GM12872 (cell line): ENCODE measurements at regions not wholly inside any gene's neighbourhood (a gene's known extent, or its start where the extent isn't known, plus 50 kb on each side); places are given as distances from the start of the nearest gene placed in this dataset.

ENCODE experiments used
- CTCF ChIP-seq: IDR thresholded peaks from 3 replicates; pipeline ENCODE4 v1.5.1; 2011; ENCODE audit warnings: low read depth, mild to moderate bottlenecking, low read length, moderate library complexity; ENCODE audit not compliant: insufficient read depth

- no peak for TF ChIP-seq CTCF
Measured at GRCh38 chr9:27634879-27635278, 61.6 kb upstream of the C9orf72 start.

GRCh38 chr9:27638716-27639115 lies 65.4 kb upstream of the C9orf72 start:
- TF ChIP-seq CTCF: no peak

GRCh38 chr9:27645161-27645840 lies 72.0 kb upstream of the C9orf72 start:
- TF ChIP-seq CTCF: no peak

- no peak for TF ChIP-seq CTCF
Measured at GRCh38 chr9:27653246-27653645, 80.0 kb upstream of the C9orf72 start.

- no peak for TF ChIP-seq CTCF
Measured at GRCh38 chr9:27653957-27654356, 80.7 kb upstream of the C9orf72 start.

GRCh38 chr9:27654629-27655285 lies 81.5 kb upstream of the C9orf72 start:
- no peak for TF ChIP-seq CTCF

GRCh38 chr9:27655441-27655840 lies 82.2 kb upstream of the C9orf72 start:
- TF ChIP-seq CTCF: no peak
